Anterior cingulate cortex (tissue), 58 donors: ENCODE measurements at regions not wholly inside any gene's neighbourhood (a gene's known extent, or its start where the extent isn't known, plus 50 kb on each side); places are given as distances from the start of the nearest gene placed in this dataset.
A peak's percentile ranks its signal among the peaks of the same experiment; 100 is the strongest.
"Not testable (repeated sequence)": the region's sequence is repeated elsewhere in the genome, so short reads cannot be mapped to it uniquely, and the experiment has no call there.

Experiments
- DNase-seq, 58 donors: peaks; one replicate each; lab custom pipeline; 2025; lab: John Stamatoyannopoulos, UW

- DNase-seq: no peak
Measured at GRCh38 chr11:134504146-134504905, 92.3 kb upstream of the B3GAT1 start.

DNA sequence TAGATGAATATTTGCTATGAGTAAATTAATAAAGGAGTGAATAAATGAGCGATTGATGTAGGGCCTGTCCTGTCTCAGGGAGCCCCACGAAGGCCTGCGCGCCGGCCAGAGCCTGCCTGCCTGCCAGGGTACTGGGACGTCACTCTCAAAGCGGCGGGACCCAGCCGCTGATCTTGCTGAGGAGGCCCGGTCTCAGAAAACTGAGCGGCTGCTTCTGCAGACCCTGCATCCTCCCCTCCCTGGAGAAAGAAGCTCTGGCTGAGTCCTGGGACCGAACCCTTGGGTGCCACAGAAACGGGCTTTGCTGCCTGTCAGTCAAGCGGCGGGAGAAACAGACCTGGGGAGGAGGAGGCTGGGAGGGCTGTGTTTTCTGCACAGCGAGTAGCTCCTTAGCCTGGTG, 91.6 kb upstream of the B3GAT1 start:
- no peak for DNase-seq

- no peak for DNase-seq
Measured at GRCh38 chr11:134503100-134503499, 91.1 kb upstream of the B3GAT1 start.

DNA sequence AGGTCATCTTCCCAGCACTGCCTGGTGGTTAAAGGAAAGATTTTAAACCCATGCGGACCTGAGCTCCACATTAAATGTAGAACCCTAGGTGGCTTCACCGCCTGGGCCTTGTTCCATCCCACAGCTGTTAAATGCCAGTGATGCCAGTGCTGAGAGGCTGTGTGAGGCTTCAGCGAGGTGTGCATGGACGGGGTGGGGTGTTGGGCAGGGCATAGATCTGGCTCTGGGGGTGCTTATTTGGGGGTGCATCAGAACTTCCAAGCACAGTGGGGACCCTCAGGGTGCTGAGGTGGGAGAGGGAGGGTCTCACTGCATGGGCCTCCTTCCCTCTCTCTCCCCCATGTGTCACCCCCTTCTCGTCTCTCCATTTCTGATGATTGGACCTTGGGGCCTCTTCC, 90.1 kb upstream of the B3GAT1 start:
- DNase-seq: no peak

- DNase-seq: no peak
Measured at GRCh38 chr11:134501406-134502152, 89.5 kb upstream of the B3GAT1 start.

DNA sequence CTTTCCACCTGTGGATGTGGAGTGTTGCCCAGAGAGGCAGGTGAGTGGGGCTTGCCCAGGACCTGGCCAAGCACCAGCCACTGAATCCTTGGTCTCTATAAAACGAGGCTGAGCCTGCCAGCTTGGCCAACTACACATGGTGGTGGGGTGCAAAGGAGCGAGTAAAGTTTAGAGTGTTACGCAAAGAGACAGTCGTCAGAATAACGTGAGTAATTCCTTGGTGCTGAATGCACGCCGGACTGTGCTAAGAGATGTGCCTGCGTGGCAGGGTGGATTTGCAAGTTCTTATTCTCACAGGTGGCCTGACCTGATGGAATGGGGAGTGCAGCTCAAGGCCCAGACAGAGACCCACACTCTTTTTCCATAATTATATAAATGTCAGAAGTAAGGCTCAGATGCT, 88.6 kb upstream of the B3GAT1 start:
- DNase-seq: no peak

DNA sequence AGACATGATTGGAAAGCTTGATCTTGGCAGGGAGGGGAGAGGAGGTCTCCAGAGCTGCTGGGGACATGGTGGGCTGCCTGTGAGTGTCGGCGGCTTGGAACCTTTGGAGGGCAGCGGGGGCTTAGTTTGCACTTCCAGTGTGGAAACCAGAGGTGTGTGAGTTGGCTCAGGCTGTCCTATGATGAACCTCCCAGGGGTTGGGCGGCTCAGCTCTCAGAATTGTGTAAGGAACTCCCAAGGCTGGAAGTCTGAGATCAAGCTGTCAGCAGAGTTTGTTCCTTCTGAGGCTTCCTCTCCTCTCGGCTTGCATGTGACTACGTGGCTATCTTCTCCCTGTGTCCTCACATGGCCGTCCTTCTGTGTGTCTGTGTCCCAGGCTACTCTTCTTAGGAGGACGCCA, 87.9 kb upstream of the B3GAT1 start:
- DNase-seq: no peak

- DNase-seq: peak in 52 of 58 donors; percentile 11 to 82 (median 58)
Measured at GRCh38 chr11:134498326-134499139, 86.5 kb upstream of the B3GAT1 start.

DNA sequence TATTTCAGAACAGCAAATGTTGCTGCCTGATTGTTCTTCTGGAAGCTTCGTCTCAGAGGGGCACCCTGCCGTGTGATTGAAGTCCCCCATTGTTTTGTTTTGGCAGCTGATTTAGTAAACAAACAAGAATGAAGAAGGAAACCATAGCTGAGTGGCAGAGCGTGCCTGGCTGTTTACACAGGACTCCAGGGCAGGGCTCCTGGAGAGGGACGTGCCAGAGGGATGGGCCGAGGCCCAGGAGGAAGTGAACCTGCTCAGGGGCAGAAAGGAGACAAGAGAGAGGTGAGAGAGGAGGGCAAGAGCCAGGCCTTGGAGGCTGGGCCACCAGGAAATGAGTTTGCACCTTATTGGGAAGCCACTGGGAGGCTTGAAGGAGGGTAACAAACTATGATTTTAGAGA, 85.5 kb upstream of the B3GAT1 start:
- peak in 4 of 58 donors; percentile 5 to 33 (median 21) for DNase-seq

DNA sequence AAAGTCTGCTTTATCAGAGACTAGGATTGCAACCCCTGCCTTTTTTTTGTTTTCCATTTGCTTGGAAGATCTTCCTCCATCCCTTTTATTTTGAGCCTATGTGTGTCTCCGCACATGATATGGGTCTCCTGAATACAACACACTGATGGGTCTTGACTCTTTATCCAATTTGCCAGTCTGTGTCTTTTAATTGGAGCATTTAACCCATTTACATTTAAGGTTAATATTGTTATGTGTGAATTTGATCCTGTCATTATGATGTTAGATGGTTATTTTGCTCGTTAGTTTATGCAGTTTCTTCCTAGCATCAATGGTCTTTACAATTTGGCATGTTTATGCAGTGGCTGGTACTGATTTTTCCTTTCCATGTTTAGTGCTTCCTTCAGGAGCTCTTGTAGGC, 84.0 kb upstream of the B3GAT1 start:
- DNase-seq: not testable (repeated sequence)

- not testable (repeated sequence) for DNase-seq
Measured at GRCh38 chr11:134494395-134494794, 82.4 kb upstream of the B3GAT1 start.

DNA sequence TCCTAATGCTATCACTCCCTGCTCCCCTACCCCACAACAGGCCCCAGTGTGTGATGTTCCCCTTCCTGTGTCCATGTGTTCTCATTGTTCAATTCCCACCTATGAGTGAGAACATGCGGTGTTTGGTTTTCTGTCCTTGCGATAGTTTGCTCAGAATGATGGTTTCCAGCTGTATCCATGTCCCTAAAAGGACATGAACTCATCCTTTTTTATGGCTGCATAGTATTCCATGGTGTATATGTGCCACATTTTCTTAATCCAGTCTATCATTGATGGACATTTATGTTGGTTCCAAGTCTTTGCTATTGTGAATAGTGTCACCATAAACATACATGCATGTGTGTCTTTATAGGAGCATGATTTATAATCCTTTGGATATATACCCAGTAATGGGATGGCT, 80.4 kb upstream of the B3GAT1 start:
- not testable (repeated sequence) for DNase-seq

- no peak for DNase-seq
Measured at GRCh38 chr11:134489728-134490127, 77.7 kb upstream of the B3GAT1 start.

GRCh38 chr11:134488913-134489312, 76.9 kb upstream of the B3GAT1 start:
- no peak for DNase-seq

GRCh38 chr11:134488512-134488911, 76.5 kb upstream of the B3GAT1 start:
- DNase-seq: no peak

DNA sequence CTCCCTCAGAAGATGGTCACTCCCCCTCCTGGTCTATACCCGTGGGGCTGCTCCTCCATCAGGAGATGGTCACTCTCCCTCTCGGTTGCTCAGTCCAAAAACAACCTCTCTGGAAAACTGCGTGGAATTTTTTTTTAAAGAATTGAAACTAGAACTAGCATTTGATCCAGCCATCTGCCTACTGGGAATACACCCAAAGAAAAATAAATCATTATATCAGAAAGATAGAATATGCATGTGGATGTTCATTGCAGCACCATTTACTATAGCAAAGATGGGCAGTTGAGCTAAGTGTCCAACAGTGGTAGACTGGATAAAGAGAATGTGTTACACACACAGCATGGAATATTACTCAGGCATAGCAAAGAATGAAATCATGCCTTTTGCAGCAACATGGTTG, 75.7 kb upstream of the B3GAT1 start:
- DNase-seq: no peak

GRCh38 chr11:134486704-134487103, 74.7 kb upstream of the B3GAT1 start:
- DNase-seq: no peak

DNA sequence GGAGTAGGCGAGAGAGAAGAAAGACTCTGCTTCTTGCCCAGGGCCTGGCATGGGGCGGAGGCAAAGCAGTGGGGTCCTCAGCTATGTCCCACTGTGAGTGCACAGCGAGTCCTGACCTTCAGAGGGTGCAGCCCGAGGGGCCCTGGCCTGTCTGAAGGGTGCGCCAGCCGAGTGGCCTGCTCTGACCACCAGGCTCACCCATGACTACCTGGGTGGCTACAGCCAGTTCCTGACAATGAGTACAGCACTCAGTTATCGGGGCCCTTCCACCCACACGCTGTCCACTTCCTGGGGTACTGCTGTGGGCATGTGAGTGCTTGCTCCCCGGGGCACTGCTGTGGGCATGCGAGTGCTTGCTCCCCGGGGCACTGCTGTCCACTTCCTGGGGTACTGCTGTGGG, 74.1 kb upstream of the B3GAT1 start:
- no peak for DNase-seq

GRCh38 chr11:134485316-134485715, 73.3 kb upstream of the B3GAT1 start:
- DNase-seq: no peak

DNA sequence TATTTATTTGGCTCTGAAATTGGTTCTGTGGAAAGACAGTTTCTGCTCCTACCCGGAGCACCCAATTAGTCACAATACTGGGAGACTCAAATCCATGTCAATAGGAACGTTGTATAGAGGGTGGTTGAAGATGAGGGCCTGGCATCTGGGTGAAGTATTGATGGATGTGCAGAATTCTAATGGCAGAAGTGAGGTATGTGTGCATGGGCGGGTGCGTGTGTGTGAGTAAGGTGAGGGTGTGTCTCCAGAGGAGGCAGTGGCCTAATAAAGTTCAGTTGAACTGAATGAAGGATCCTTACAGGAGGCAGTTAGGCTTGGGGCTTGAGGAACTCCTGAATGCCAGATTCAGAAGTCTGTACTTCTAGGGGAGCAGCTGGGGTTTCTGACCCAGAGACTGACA, 71.8 kb upstream of the B3GAT1 start:
- no peak for DNase-seq

DNA sequence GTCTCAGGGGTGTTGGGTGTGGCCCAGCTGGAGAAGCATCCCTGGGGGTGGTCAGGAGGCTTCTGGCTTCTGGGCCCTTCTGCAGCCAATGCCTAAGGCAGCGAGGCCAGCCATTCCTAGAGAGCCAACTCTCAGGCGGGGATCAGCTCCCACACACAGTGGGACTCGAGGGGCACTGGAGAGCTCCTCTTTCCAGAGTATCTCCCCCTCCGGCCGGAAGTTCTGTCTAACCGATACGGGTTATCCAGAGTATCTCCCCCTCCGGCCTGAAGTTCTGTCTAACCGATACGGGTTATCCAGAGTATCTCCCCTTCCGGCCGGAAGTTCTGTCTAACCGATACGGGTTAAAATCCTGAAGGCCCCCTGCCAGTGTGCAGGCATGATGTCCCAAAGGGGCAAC, 71.2 kb upstream of the B3GAT1 start:
- no peak for DNase-seq
